ENCODE measurements at regions not wholly inside any gene's neighbourhood (a gene's known extent, or its start where the extent isn't known, plus 50 kb on each side); places are given as distances from the start of the nearest gene placed in this dataset.

DNA sequence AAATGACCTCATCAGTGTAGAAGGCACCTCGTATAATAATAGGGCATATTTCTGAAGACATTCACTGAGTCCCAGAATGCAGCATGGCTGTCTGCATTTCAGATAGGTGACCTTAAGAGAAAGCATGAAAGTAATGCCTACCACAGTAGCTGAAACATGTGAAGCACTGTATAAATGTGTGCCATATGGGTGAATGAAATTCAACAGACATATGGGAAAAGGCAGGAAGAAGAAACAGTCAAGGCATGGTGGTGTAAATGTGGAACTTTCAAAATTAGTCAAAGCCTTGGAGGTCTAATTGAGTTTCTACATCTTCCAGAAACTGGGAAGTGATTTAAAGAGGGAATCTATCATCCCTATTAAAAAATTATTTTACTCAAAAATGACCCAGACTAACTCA, 698.2 kb upstream of the GOT2 start:
- H3K36me3 ChIP-seq (ENCODE audit: control insufficient read depth, insufficient read depth, low read length): no peaks in the 10 kb centered on the region
- no peak overlapping the region for H3K4me3 ChIP-seq (ENCODE audit: insufficient read depth, low read depth, low read length)
- H3K9me3 ChIP-seq (ENCODE audit: control insufficient read depth, low read length): no peaks in the 10 kb centered on the region
- 91 to 93% methylated on average over 1 of the region's 1 CpG for WGBS, 2 experiments
- no peaks in the 10 kb centered on the region for H3K27me3 ChIP-seq (ENCODE audit: control insufficient read depth, insufficient read depth, low read length, poor library complexity, severe bottlenecking)
- H3K4me1 ChIP-seq (ENCODE audit: control insufficient read depth, insufficient read depth, low read length): no peaks in the 10 kb centered on the region
- no peak overlapping the region for H3K27ac ChIP-seq (ENCODE audit: insufficient read depth, low read depth, low read length, poor library complexity, severe bottlenecking)

DNA sequence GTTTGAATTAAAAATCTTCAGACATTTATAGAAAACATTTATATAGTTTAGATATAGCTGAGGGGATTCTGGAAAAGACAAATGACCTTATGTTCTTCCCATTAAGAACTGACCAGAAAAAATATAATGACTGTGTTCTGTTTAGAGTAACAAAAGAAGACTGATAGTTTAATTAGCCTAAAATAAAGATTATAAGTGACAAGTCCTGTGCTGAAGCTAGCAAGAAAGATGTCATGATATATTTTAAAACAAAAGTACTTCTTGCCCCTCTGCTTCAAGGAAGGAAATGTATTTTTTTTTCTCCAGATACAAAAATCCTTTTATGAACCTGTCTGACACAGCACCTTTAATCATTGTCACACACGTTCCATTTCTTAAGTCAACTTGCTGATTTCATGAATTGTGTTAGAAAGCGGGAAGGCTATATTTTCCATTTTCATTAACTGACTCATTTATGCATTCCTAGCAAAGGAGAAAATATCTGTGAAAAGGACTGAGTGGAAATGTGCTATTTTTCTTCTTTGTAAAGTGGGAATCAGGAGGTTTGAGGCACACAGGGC, 690.7 kb upstream of the GOT2 start:
- no peaks in the 10 kb centered on the region for H3K4me1 ChIP-seq (ENCODE audit: control insufficient read depth, insufficient read depth, low read length)
- no peak overlapping the region for H3K4me3 ChIP-seq (ENCODE audit: insufficient read depth, low read depth, low read length)
- 38 to 82% methylated on average over 1 to 2 of the region's 2 CpGs for WGBS, 2 experiments
- H3K9me3 ChIP-seq (ENCODE audit: control insufficient read depth, low read length): no peaks in the 10 kb centered on the region
- H3K27ac ChIP-seq (ENCODE audit: insufficient read depth, low read depth, low read length, poor library complexity, severe bottlenecking): no peak overlapping the region
- H3K36me3 ChIP-seq (ENCODE audit: control insufficient read depth, insufficient read depth, low read length): no peaks in the 10 kb centered on the region
- H3K27me3 ChIP-seq (ENCODE audit: control insufficient read depth, insufficient read depth, low read length, poor library complexity, severe bottlenecking): no peaks in the 10 kb centered on the region

DNA sequence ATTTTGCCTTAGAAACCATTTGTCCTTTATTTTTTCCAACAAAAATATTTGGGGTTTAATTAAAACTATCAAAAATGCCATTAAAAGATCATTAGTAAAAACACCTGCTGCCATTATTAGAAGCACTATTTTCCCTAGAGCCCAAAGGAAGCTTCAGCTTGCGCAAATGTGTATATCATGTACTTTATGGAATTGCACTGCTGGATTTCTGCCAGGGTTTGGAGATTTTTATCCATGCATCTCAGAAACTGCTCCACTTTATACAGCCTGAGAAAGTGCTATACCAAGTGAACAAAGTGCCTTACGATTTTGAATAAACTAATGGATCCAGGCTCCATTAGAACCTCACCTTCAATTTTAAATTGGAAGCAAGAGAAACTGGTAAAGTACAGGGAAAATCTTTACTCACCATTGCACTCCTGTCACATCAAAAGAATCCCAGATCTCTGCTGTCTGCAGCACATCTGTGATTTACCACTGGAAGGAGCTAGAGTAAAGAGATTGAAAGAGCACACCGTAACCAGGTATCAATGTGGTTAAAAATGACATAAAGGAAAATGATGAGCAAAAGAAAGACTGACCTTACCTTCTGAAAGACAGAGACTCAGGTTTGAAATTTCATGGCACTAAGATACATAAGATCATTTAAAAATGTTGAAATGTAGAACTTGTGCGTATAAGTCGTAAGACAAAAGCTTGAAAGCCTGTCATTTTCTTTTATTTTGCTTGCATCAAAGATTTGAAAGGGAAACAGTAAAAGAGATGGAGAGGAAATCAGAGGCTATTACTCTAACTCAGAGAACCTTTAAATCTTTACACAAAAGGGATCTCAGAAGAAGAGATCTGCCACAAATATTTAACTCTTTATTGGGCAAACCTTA, 678.1 kb upstream of the GOT2 start:
- H3K36me3 ChIP-seq (ENCODE audit: control insufficient read depth, insufficient read depth, low read length): no peaks in the 10 kb centered on the region
- no peak overlapping the region for H3K27ac ChIP-seq (ENCODE audit: insufficient read depth, low read depth, low read length, poor library complexity, severe bottlenecking)
- no peak overlapping the region for H3K4me3 ChIP-seq (ENCODE audit: insufficient read depth, low read depth, low read length)
- no peaks in the 10 kb centered on the region for H3K4me1 ChIP-seq (ENCODE audit: control insufficient read depth, insufficient read depth, low read length)
- 85 to 88% methylated on average over 5 of the region's 5 CpGs for WGBS, 2 experiments
- no peaks in the 10 kb centered on the region for H3K9me3 ChIP-seq (ENCODE audit: control insufficient read depth, low read length)
- H3K27me3 ChIP-seq (ENCODE audit: control insufficient read depth, insufficient read depth, low read length, poor library complexity, severe bottlenecking): no peaks in the 10 kb centered on the region

DNA sequence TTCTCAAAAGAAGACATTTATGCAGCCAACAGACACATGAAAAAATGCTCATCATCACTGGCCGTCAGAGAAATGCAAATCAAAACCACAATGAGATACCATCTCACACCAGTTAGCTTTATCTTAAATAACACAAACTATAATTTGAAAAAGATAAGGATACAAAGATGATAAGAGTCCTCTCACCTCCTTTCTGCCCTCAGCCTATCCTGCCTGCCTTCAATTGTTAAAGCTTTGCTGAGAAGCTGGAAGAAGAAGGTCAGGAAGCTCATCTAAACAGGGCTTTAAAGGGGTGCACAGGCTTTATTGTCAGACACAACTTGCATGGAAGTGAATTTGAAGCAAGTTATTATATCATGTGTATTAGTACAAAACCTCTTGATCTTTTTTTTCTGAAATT, 676.3 kb upstream of the GOT2 start:
- WGBS, 2 experiments: no CpG with 5 or more reads among the region's 1 CpG
- no peaks in the 10 kb centered on the region for H3K36me3 ChIP-seq (ENCODE audit: control insufficient read depth, insufficient read depth, low read length)

DNA sequence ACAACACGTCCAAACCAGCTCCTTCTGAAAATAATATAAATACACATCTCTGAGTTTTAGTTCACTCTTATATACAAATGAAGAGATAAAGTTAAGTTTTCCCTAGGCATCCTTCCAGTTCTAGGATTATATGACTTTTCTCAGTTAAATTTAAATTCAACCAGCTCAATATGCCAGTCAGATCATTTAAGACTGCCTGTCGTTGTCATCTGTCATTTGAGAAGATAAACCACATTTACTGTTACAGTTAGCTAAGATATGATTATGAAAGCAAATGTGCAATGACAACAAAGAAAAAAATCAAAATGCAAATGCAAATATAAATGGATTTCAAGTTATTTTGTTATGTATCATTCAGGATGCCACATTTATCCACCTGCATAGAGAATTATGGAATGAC, 671.7 kb upstream of the GOT2 start:
- WGBS, 2 experiments: 100% methylated on average over 1 of the region's 2 CpGs; no CpG with 5 or more reads in 1 of the 2 experiments
- H3K27me3 ChIP-seq (ENCODE audit: control insufficient read depth, insufficient read depth, low read length, poor library complexity, severe bottlenecking): no peaks in the 10 kb centered on the region

More for the DNA sequence above, 676.3 kb upstream of the GOT2 start:
- no peaks in the 10 kb centered on the region for H3K4me1 ChIP-seq (ENCODE audit: control insufficient read depth, insufficient read depth, low read length)
- no peaks in the 10 kb centered on the region for H3K9me3 ChIP-seq (ENCODE audit: control insufficient read depth, low read length)
- H3K27ac ChIP-seq (ENCODE audit: insufficient read depth, low read depth, low read length, poor library complexity, severe bottlenecking): no peak overlapping the region
- no peaks in the 10 kb centered on the region for H3K27me3 ChIP-seq (ENCODE audit: control insufficient read depth, insufficient read depth, low read length, poor library complexity, severe bottlenecking)
- H3K4me3 ChIP-seq (ENCODE audit: insufficient read depth, low read depth, low read length): no peak overlapping the region

DNA sequence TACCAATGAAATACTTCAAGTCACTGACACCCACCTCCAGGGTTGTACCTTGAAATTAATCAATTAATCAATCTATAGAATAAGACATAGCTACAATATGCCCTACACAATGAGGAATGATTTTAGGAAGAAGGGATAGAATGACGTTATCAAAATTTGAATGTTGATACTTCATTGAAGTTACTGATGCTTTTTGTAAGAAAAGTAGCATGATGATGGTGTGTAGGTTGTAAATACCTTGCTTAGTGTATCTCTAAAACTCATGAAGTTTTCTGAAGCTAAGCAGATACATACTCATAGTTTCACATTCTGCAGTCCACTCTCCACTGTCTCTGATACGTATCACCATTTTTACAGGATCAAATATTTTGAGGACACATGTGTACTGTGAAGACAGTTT, 670.4 kb upstream of the GOT2 start:
- no peak overlapping the region for H3K4me3 ChIP-seq (ENCODE audit: insufficient read depth, low read depth, low read length)
- WGBS, 2 experiments: 87 to 100% methylated on average over 2 of the region's 2 CpGs
- no peaks in the 10 kb centered on the region for H3K36me3 ChIP-seq (ENCODE audit: control insufficient read depth, insufficient read depth, low read length)
- no peak overlapping the region for H3K27ac ChIP-seq (ENCODE audit: insufficient read depth, low read depth, low read length, poor library complexity, severe bottlenecking)
- no peaks in the 10 kb centered on the region for H3K27me3 ChIP-seq (ENCODE audit: control insufficient read depth, insufficient read depth, low read length, poor library complexity, severe bottlenecking)
- no peaks in the 10 kb centered on the region for H3K9me3 ChIP-seq (ENCODE audit: control insufficient read depth, low read length)
- no peaks in the 10 kb centered on the region for H3K4me1 ChIP-seq (ENCODE audit: control insufficient read depth, insufficient read depth, low read length)

More for the DNA sequence above, 671.7 kb upstream of the GOT2 start:
- H3K36me3 ChIP-seq (ENCODE audit: control insufficient read depth, insufficient read depth, low read length): no peaks in the 10 kb centered on the region
- H3K4me3 ChIP-seq (ENCODE audit: insufficient read depth, low read depth, low read length): no peak overlapping the region
- H3K27ac ChIP-seq (ENCODE audit: insufficient read depth, low read depth, low read length, poor library complexity, severe bottlenecking): no peak overlapping the region
- no peaks in the 10 kb centered on the region for H3K9me3 ChIP-seq (ENCODE audit: control insufficient read depth, low read length)
- no peaks in the 10 kb centered on the region for H3K4me1 ChIP-seq (ENCODE audit: control insufficient read depth, insufficient read depth, low read length)

DNA sequence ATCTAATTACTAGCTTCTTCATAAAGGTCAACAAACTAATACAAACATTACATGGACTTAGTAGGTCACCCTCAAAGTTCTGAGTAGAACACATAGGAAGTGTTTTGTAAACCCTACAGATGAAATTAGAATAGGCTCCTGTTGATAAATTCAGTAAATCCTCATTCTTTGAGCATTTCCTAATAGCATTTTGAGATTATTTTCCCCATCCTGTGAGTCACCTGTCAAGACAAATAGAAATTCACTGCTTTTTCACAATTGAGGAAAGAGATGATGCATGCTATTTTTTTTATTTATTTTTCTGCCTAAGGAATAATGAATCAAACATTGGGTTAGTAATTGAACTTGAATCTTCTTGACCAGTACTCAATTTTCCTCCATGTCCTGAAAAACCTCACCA, 666.7 kb upstream of the GOT2 start:
- Histone ChIP-seq H3K4me1 (ENCODE audit: control insufficient read depth, insufficient read depth, low read length) (no peaks in the 10 kb centered on the region), H3K27ac (ENCODE audit: insufficient read depth, low read depth, low read length, poor library complexity, severe bottlenecking) (no peak overlapping the region), H3K9me3 (ENCODE audit: control insufficient read depth, low read length) (no peaks in the 10 kb centered on the region), H3K36me3 (ENCODE audit: control insufficient read depth, insufficient read depth, low read length) (no peaks in the 10 kb centered on the region), H3K27me3 (ENCODE audit: control insufficient read depth, insufficient read depth, low read length, poor library complexity, severe bottlenecking) (no peaks in the 10 kb centered on the region), H3K4me3 (ENCODE audit: insufficient read depth, low read depth, low read length) (no peak overlapping the region)

DNA sequence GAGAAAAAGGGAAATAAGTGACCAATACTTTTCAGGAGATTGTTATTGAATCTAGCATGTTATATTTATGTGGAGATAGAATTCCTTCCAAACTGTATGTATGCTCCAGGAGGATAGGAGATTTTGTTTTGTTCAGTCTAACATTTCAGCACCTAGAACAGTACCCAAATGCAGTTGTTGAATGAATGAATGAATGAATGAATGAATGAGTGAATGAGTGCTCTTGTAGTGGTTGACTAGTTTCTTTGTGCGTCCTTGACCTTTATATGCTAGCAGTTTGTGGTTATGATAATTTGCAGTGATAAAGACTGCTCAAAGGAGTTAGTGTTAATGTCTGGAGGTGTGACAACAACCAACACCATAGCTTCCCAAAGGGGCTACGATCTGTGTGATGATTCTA, 663.5 kb upstream of the GOT2 start:
- H3K27me3 ChIP-seq (ENCODE audit: control insufficient read depth, insufficient read depth, low read length, poor library complexity, severe bottlenecking): no peaks in the 10 kb centered on the region
- WGBS, 2 experiments: 90 to 96% methylated on average over 2 of the region's 2 CpGs
- no peak overlapping the region for H3K4me3 ChIP-seq (ENCODE audit: insufficient read depth, low read depth, low read length)
- no peaks in the 10 kb centered on the region for H3K4me1 ChIP-seq (ENCODE audit: control insufficient read depth, insufficient read depth, low read length)
- no peaks in the 10 kb centered on the region for H3K9me3 ChIP-seq (ENCODE audit: control insufficient read depth, low read length)
- H3K36me3 ChIP-seq (ENCODE audit: control insufficient read depth, insufficient read depth, low read length): no peaks in the 10 kb centered on the region
- H3K27ac ChIP-seq (ENCODE audit: insufficient read depth, low read depth, low read length, poor library complexity, severe bottlenecking): no peak overlapping the region

DNA sequence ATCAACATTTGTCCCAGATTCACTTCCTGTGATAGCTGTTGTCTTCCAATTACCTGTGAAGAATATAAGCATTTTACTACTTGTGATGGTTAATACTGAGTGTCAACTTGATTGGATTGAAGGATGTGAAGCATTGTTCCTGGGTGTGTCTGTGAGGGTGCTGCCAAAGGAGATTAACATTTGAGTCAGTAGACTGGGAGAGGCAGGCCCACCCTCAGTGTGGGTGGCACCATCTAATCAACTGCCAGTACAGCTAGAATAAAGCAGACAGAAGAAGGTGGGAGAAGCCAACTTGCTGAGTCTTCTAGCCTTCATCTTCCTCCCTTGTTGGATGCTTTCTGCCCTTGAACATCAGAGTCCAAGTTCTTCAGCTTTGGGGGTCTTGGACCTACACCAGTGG, 660.4 kb upstream of the GOT2 start:
- H3K4me1 ChIP-seq (ENCODE audit: control insufficient read depth, insufficient read depth, low read length): no peaks in the 10 kb centered on the region
- no peaks in the 10 kb centered on the region for H3K27me3 ChIP-seq (ENCODE audit: control insufficient read depth, insufficient read depth, low read length, poor library complexity, severe bottlenecking)
- no peak overlapping the region for H3K4me3 ChIP-seq (ENCODE audit: insufficient read depth, low read depth, low read length)
- no peaks in the 10 kb centered on the region for H3K36me3 ChIP-seq (ENCODE audit: control insufficient read depth, insufficient read depth, low read length)
- H3K9me3 ChIP-seq (ENCODE audit: control insufficient read depth, low read length): no peaks in the 10 kb centered on the region
- H3K27ac ChIP-seq (ENCODE audit: insufficient read depth, low read depth, low read length, poor library complexity, severe bottlenecking): no peak overlapping the region

DNA sequence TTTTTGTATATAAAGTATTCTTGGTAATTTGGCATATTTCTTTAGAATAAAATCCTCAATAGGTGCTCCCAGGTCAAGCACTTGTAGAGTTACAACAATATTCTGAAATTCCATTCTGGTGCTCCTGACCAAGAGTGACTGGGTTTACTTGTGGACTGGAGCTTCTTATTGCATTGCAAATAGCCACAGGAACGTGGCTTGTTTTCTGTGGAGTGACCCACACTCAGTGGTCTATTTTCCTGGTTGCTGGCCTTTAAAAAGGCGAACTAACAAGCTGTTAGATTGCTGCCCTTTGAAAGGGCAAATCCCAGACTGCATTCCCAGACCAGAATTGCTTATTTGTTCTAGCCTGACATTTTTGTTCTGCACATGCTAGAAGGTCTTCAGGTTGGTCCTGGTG, 658.8 kb upstream of the GOT2 start:
- Histone ChIP-seq H3K36me3 (ENCODE audit: control insufficient read depth, insufficient read depth, low read length) (no peaks in the 10 kb centered on the region), H3K4me1 (ENCODE audit: control insufficient read depth, insufficient read depth, low read length) (no peaks in the 10 kb centered on the region), H3K4me3 (ENCODE audit: insufficient read depth, low read depth, low read length) (no peak overlapping the region), H3K27ac (ENCODE audit: insufficient read depth, low read depth, low read length, poor library complexity, severe bottlenecking) (no peak overlapping the region), H3K9me3 (ENCODE audit: control insufficient read depth, low read length) (no peaks in the 10 kb centered on the region), H3K27me3 (ENCODE audit: control insufficient read depth, insufficient read depth, low read length, poor library complexity, severe bottlenecking) (no peaks in the 10 kb centered on the region)
- 86 to 89% methylated on average over 2 of the region's 2 CpGs for WGBS, 2 experiments
